Stimulated activated CD8-positive, alpha-beta memory T cell treated with anti-CD3 and anti-CD28 coated beads, Interleukin-4, amount 100 ng/mL, for 1 hour (primary cell): ENCODE measurements at regions not wholly inside any gene's neighbourhood (a gene's known extent, or its start where the extent isn't known, plus 50 kb on each side); places are given as distances from the start of the nearest gene placed in this dataset.
"Not testable (repeated sequence)": the region's sequence is repeated elsewhere in the genome, so short reads cannot be mapped to it uniquely, and the experiment has no call there.

Experiments used
- DNase-seq, 2 donors: peaks; one replicate each; pipeline ENCODE4 v3.0.0-alpha.2; 2020; ENCODE audit warnings: low read depth in 2 of 2, low spot score in 1 of 2

- DNase-seq = no peak
Measured at GRCh38 chr5:10921160-10921559, 160.1 kb upstream of the DAP start.

- no peak for DNase-seq
Measured at GRCh38 chr5:10920400-10920799, 159.4 kb upstream of the DAP start.

GRCh38 chr5:10914741-10915480, 153.9 kb upstream of the DAP start:
- DNase-seq = no peak

- no peak for DNase-seq
Measured at GRCh38 chr5:10913841-10914240, 152.8 kb upstream of the DAP start.

GRCh38 chr5:10913181-10913810, 152.3 kb upstream of the DAP start:
- DNase-seq = no peak

- no peak for DNase-seq
Measured at GRCh38 chr5:10912435-10912834, 151.4 kb upstream of the DAP start.

GRCh38 chr5:10910261-10910660, 149.2 kb upstream of the DAP start:
- no peak for DNase-seq

GRCh38 chr5:10904862-10905432, 143.9 kb upstream of the DAP start:
- DNase-seq = no peak

- DNase-seq = no peak
Measured at GRCh38 chr5:10903786-10904560, 142.9 kb upstream of the DAP start.

GRCh38 chr5:10902145-10902544, 141.1 kb upstream of the DAP start:
- DNase-seq = no peak

GRCh38 chr5:10898514-10898913, 137.5 kb upstream of the DAP start:
- DNase-seq = no peak

GRCh38 chr5:10896016-10896415, 135.0 kb upstream of the DAP start:
- DNase-seq = no peak

- no peak for DNase-seq
Measured at GRCh38 chr5:10894445-10895054, 133.5 kb upstream of the DAP start.

- DNase-seq = no peak
Measured at GRCh38 chr5:10892911-10893215, 131.8 kb upstream of the DAP start.

GRCh38 chr5:10892147-10892910, 131.3 kb upstream of the DAP start:
- DNase-seq = no peak

GRCh38 chr5:10891193-10891592, 130.2 kb upstream of the DAP start:
- no peak for DNase-seq

- DNase-seq = no peak
Measured at GRCh38 chr5:10886497-10886896, 125.5 kb upstream of the DAP start.

GRCh38 chr5:10885026-10885425, 124.0 kb upstream of the DAP start:
- no peak for DNase-seq

- not testable (repeated sequence) for DNase-seq
Measured at GRCh38 chr5:10883945-10884344, 122.9 kb upstream of the DAP start.

- DNase-seq = no peak
Measured at GRCh38 chr5:10880934-10881333, 119.9 kb upstream of the DAP start.

GRCh38 chr5:10876996-10877395, 116.0 kb upstream of the DAP start:
- not testable (repeated sequence) for DNase-seq
